SK-N-SH (cell line): ENCODE measurements at regions not wholly inside any gene's neighbourhood (a gene's known extent, or its start where the extent isn't known, plus 50 kb on each side); places are given as distances from the start of the nearest gene placed in this dataset.
A peak's percentile ranks its signal among the peaks of the same experiment; 100 is the strongest.

Experiments
- CTCF ChIA-PET: fragments of 300-600, 350-600 bp; formaldehyde crosslinking; extraction: SDS; loops from one replicate; lab custom pipeline; 2021; lab: Yijun Ruan, JAX
- POLR2A ChIA-PET: fragments of 350-600 bp; sonication (Branson Sonifier 250); formaldehyde crosslinking; extraction: SDS; loops from one replicate; lab custom pipeline; 2020; ENCODE audit warnings: antibody characterized with exemption, inconsistent platforms; lab: Yijun Ruan, JAX
- DNase-seq: peaks from one replicate; pipeline ENCODE4 v3.0.0; 2012
- H2AFZ ChIP-seq: fragments of 200-600 bp; sonication (generic); 2 replicates; pipeline ENCODE4 v1.8.1; 2016; ENCODE audit warnings: antibody characterized with exemption, mild to moderate bottlenecking, low read depth
- H3F3A ChIP-seq: fragments of 200-600 bp; sonication (generic); replicated peaks from 2 replicates; pipeline ENCODE3; 2016; ENCODE audit warnings: antibody characterized with exemption, mild to moderate bottlenecking; ENCODE audit not compliant: insufficient read depth
- H3K27ac ChIP-seq, 2 experiments: fragments of 200-500 bp in 1 of 2; fragments of 200-600 bp in 1 of 2; sonication (Bioruptor generic) in 1 of 2; sonication (generic), shearing (Covaris generic) in 1 of 2; 2 replicates each; pipeline versions ENCODE4 v1.5.1 to v1.6.1; 2014 to 2016; ENCODE audit warnings: low read depth in 2 of 2, inconsistent platforms in 1 of 2, low read length in 1 of 2, mild to moderate bottlenecking in 1 of 2, mixed read lengths in 1 of 2
- H3K27me3 ChIP-seq: fragments of 200-600 bp; sonication (generic), shearing (Covaris generic); 2 replicates; pipeline ENCODE4 v1.6.1; 2016; ENCODE audit warnings: mixed run types; ENCODE audit not compliant: insufficient read depth
- H3K36me3 ChIP-seq, 2 experiments: fragments of 200-500 bp in 1 of 2; fragments of 200-600 bp in 1 of 2; sonication (Bioruptor generic) in 1 of 2; sonication (generic) in 1 of 2; replicated peaks in 1 of 2; 2 replicates each; pipeline versions ENCODE3 to v1.5.1; 2014 to 2016; ENCODE audit warnings: low read length in 1 of 2, mild to moderate bottlenecking in 1 of 2; ENCODE audit not compliant: insufficient read depth in 2 of 2, control insufficient read depth in 1 of 2
- H3K4me1 ChIP-seq, 2 experiments: fragments of 200-500 bp in 1 of 2; fragments of 200-600 bp in 1 of 2; sonication (Bioruptor generic) in 1 of 2; sonication (generic), shearing (Covaris generic) in 1 of 2; 2 replicates each; pipeline versions ENCODE4 v1.5.1 to v1.6.1; 2014 to 2016; ENCODE audit warnings: low read depth in 1 of 2, low read length in 1 of 2, mixed run types in 1 of 2; ENCODE audit not compliant: insufficient read depth in 2 of 2, control insufficient read depth in 1 of 2
- H3K4me2 ChIP-seq: fragments of 200-600 bp; sonication (generic), shearing (Covaris generic); 2 replicates; pipeline ENCODE4 v1.6.1; 2017; ENCODE audit warnings: mixed run types
- H3K4me3 ChIP-seq, 2 experiments: fragments of 200-500 bp in 1 of 2; fragments of 200-600 bp in 1 of 2; sonication (Bioruptor generic) in 1 of 2; sonication (generic), shearing (Covaris generic) in 1 of 2; 2 replicates each; pipeline versions ENCODE4 v1.5.1 to v1.8.1; 2014 to 2016; ENCODE audit warnings: low read depth in 2 of 2, inconsistent platforms in 1 of 2, low read length in 1 of 2, mild to moderate bottlenecking in 1 of 2, mixed read lengths in 1 of 2, moderate library complexity in 1 of 2
- H3K79me2 ChIP-seq: fragments of 200-600 bp; sonication (generic); 2 replicates; pipeline ENCODE4 v1.8.1; 2017; ENCODE audit warnings: mild to moderate bottlenecking; ENCODE audit not compliant: insufficient read depth
- H3K9ac ChIP-seq: fragments of 200-600 bp; sonication (generic); 2 replicates; pipeline ENCODE4 v1.6.1; 2017; ENCODE audit warnings: mixed run types
- H3K9me2 ChIP-seq: fragments of 200-600 bp; sonication (generic); 2 replicates; pipeline ENCODE4 v1.6.1; 2017; ENCODE audit warnings: mixed run types
- H3K9me3 ChIP-seq: fragments of 200-600 bp; sonication (generic); 2 replicates; pipeline ENCODE4 v1.6.1; 2017; ENCODE audit warnings: mixed run types, mild to moderate bottlenecking, moderate library complexity
- H4K20me1 ChIP-seq: fragments of 200-600 bp; sonication (generic); 2 replicates; pipeline ENCODE4 v1.6.1; 2017; ENCODE audit warnings: mild to moderate bottlenecking, mixed run types; ENCODE audit not compliant: insufficient read depth
- ELF1 ChIP-seq: IDR thresholded peaks from 2 replicates; pipeline ENCODE4 v1.4.0; 2012
- FOSL2 ChIP-seq: IDR thresholded peaks from 2 replicates; pipeline ENCODE4 v1.4.0; 2012; ENCODE audit warnings: low read depth, mild to moderate bottlenecking, moderate library complexity, borderline replicate concordance
- JUND ChIP-seq: IDR thresholded peaks from 2 replicates; pipeline ENCODE4 v1.4.0; 2012
- MXI1 ChIP-seq: IDR thresholded peaks from 2 replicates; pipeline ENCODE4 v1.6.1; 2012; ENCODE audit warnings: mild to moderate bottlenecking, low read depth, low read length, improper control_type of control experiment
- NRF1 ChIP-seq: IDR thresholded peaks from 2 replicates; pipeline ENCODE4 v1.6.1; 2012; ENCODE audit warnings: low read depth, mild to moderate bottlenecking, low read length
- POLR2AphosphoS5 ChIP-seq: IDR thresholded peaks from 2 replicates; pipeline ENCODE4 v1.6.1; 2012; ENCODE audit warnings: low read depth, low read length
- RCOR1 ChIP-seq: fragments of 150-350 bp; IDR thresholded peaks from 2 replicates; pipeline ENCODE4 v1.6.1; 2017; ENCODE audit warnings: antibody characterized with exemption, low read length
- TAF1 ChIP-seq: IDR thresholded peaks from 2 replicates; pipeline ENCODE4 v1.6.1; 2012; ENCODE audit warnings: low read depth, mild to moderate bottlenecking, low read length, moderate library complexity, borderline replicate concordance
- TEAD4 ChIP-seq: IDR thresholded peaks from 2 replicates; pipeline ENCODE4 v1.4.0; 2012; ENCODE audit warnings: mild to moderate bottlenecking, borderline replicate concordance; ENCODE audit not compliant: insufficient read depth
- WGBS: methylation state at CpG from one replicate; pipeline ENCODE4 v1.1.6; 2017; ENCODE audit warnings: low lambda C conversion rate; 5-methylcytosine and 5-hydroxymethylcytosine counted together
- TF ChIP-seq, protein P1 (sequence below): fragments of 200-600 bp; sonication (generic); IDR thresholded peaks from 2 replicates; pipeline ENCODE4 v1.6.1; 2017; ENCODE audit warnings: antibody characterized with exemption, mild to moderate bottlenecking, moderate library complexity
- TF ChIP-seq, protein P2 (sequence below): IDR thresholded peaks from 2 replicates; pipeline ENCODE4; 2012
- TF ChIP-seq, protein P3 (sequence below): fragments of 150-350 bp; IDR thresholded peaks from 2 replicates; pipeline ENCODE4 v1.6.1; 2016; ENCODE audit warnings: mild to moderate bottlenecking, low read depth, low read length

DNA sequence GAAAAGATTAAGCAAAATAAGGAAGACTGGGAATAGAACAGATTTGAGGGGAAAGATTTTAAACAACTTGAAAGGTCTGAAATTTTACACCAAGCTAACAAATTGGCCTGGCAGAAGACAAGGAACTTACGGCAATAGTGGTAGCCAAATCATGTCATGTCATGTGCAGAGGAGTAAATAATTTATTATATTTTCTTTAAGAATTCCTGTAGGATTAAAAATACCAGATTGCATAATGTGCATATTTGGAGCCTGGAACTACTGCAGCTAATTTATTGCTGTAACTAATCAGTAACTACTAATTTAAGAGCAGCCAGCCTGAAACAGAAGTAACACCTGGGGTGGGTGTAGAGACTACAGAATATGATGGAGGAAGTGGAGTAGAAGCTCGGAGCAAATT is 334.3 kb downstream of the TGFB2 start (continued):
- TF ChIP-seq, protein P1, sequence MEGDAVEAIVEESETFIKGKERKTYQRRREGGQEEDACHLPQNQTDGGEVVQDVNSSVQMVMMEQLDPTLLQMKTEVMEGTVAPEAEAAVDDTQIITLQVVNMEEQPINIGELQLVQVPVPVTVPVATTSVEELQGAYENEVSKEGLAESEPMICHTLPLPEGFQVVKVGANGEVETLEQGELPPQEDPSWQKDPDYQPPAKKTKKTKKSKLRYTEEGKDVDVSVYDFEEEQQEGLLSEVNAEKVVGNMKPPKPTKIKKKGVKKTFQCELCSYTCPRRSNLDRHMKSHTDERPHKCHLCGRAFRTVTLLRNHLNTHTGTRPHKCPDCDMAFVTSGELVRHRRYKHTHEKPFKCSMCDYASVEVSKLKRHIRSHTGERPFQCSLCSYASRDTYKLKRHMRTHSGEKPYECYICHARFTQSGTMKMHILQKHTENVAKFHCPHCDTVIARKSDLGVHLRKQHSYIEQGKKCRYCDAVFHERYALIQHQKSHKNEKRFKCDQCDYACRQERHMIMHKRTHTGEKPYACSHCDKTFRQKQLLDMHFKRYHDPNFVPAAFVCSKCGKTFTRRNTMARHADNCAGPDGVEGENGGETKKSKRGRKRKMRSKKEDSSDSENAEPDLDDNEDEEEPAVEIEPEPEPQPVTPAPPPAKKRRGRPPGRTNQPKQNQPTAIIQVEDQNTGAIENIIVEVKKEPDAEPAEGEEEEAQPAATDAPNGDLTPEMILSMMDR: no peak

DNA sequence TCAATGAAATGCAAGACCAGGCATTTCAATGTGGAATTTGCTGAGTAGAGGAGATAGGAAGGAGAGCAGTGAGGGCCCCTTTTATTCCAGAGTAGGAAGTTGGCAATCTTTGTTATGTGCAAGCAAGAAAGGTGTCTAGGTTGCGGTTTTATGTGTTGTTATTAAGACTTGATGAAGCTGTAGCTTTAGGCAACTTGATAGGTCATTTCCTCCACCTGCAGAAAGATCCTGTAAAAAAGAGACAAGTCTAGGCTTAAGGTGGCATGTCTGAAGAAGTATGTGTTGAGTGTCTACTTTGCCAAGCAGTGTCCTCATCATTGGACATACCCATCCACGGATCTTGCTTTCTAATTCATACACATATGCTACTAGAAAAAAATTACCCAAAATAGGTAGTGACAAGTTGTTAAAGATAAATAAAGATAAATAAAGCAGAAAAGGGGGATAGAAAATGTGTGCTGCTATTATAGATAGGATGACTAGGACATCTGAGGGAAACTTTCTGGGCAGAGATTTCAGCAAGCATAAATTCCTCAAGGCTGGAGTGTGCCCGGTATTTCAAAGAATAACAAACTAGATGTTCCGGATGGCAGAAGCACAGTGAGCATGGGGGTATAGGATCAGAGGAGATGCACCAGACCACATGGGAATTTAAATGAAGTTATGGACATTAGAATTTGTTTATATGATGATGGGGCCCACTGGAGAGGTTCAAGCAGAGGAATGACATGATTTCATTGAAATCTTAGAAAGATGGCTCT is 335.0 kb downstream of the TGFB2 start:
- WGBS: 92% methylated on average over 4 of the region's 4 CpGs
- ChIA-PET POLR2A (no interaction called here), CTCF (no interaction called here)
- Histone ChIP-seq H3K4me1 (no peaks in the 10 kb centered on the region; a peak in 1 of 4 replicates), H3K4me3 (no peak overlapping the region), H3K27me3 (no peaks in the 10 kb centered on the region), H3K79me2 (no peaks in the 10 kb centered on the region), H4K20me1 (no peaks in the 10 kb centered on the region), H3K9me2 (no peaks in the 10 kb centered on the region), H3K9me3 (no peaks in the 10 kb centered on the region), H3K27ac (no peak overlapping the region), H3K36me3 (no peaks in the 10 kb centered on the region), H3F3A (no peaks in the 10 kb centered on the region), H2AFZ (no peak overlapping the region), H3K4me2 (no peak overlapping the region), H3K9ac (no peak overlapping the region)
- TF ChIP-seq NRF1 (no peak), TEAD4 (no peak), TAF1 (no peak), ELF1 (no peak), RCOR1 (no peak)
- TF ChIP-seq, protein P2, sequence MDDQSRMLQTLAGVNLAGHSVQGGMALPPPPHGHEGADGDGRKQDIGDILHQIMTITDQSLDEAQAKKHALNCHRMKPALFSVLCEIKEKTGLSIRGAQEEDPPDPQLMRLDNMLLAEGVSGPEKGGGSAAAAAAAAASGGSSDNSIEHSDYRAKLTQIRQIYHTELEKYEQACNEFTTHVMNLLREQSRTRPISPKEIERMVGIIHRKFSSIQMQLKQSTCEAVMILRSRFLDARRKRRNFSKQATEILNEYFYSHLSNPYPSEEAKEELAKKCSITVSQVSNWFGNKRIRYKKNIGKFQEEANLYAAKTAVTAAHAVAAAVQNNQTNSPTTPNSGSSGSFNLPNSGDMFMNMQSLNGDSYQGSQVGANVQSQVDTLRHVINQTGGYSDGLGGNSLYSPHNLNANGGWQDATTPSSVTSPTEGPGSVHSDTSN: no peak
- no peak for DNase-seq

DNA sequence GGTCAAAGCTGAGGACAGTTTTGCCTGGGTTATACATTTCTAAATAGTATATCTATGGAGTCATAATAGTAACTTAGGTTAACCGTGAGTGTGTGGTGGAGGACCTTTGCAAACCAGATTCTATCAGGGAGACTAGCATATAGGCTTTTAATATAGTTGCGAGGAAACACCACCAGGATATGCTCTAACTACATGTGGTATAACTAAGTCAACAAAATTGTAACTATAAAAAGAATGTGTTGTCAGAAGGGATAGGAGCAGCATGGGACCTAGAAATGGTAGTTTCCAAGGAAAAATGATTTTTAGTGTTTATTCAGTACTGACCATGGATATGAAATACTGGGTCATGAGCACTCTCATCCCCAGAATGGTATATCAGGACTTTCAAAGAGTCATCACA is 338.1 kb downstream of the TGFB2 start:
- H3K27me3 ChIP-seq: no peaks in the 10 kb centered on the region
- no peak overlapping the region for H3K9ac ChIP-seq
- H3K4me2 ChIP-seq: no peak overlapping the region
- no peaks in the 10 kb centered on the region for H3K79me2 ChIP-seq
- ChIA-PET POLR2A (no interaction called here), CTCF (no interaction called here)
- DNase-seq: no peak
- no peaks in the 10 kb centered on the region for H3K9me2 ChIP-seq
- no peaks in the 10 kb centered on the region; a peak in 1 of 4 replicates for H3K4me1 ChIP-seq
- whole genome bisulfite sequencing: 63% methylated on average over 2 of the region's 2 CpGs
- no peaks in the 10 kb centered on the region for H3K9me3 ChIP-seq
- no peaks in the 10 kb centered on the region for H4K20me1 ChIP-seq
- no peak overlapping the region for H2AFZ ChIP-seq
- H3K27ac ChIP-seq: no peak overlapping the region
- H3F3A ChIP-seq: no peaks in the 10 kb centered on the region
- H3K36me3 ChIP-seq: no peaks in the 10 kb centered on the region
- TF ChIP-seq, protein P3, sequence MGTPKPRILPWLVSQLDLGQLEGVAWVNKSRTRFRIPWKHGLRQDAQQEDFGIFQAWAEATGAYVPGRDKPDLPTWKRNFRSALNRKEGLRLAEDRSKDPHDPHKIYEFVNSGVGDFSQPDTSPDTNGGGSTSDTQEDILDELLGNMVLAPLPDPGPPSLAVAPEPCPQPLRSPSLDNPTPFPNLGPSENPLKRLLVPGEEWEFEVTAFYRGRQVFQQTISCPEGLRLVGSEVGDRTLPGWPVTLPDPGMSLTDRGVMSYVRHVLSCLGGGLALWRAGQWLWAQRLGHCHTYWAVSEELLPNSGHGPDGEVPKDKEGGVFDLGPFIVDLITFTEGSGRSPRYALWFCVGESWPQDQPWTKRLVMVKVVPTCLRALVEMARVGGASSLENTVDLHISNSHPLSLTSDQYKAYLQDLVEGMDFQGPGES: no peak
- TF ChIP-seq, protein P1: peak; percentile 32; the same call in 1 of the 2 replicates
- TF ChIP-seq JUND (no peak), POLR2AphosphoS5 (no peak), FOSL2 (no peak), MXI1 (no peak)
- H3K4me3 ChIP-seq: no peak overlapping the region
